C1 segment of cervical spinal cord (tissue), 14 donors: ENCODE measurements at regions not wholly inside any gene's neighbourhood (a gene's known extent, or its start where the extent isn't known, plus 50 kb on each side); places are given as distances from the start of the nearest gene placed in this dataset.

Experiments used
- DNase-seq, 14 donors: peaks; one replicate each; lab custom pipeline; 2025; lab: John Stamatoyannopoulos, UW

DNA sequence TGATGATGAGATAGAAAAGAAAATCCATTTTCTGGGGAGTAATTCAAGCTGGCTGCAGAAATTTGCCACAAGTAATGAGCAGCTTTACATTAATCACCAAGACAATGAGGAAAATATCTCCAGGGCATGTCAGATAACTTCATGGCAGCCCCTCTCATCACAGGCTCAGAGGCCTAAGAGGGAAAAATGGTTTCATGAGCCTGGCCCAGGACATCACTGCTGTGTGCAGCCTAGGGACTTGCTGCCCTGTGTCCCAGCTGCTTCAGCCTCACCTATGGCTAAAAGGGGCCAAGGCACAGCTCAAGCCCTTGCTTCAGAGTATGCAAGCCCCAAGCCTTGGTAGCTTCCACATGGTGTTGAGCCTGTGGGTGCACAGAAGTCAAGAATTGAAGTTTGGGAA lies 161.7 kb downstream of the OPA1 start:
- no peak for DNase-seq

DNA sequence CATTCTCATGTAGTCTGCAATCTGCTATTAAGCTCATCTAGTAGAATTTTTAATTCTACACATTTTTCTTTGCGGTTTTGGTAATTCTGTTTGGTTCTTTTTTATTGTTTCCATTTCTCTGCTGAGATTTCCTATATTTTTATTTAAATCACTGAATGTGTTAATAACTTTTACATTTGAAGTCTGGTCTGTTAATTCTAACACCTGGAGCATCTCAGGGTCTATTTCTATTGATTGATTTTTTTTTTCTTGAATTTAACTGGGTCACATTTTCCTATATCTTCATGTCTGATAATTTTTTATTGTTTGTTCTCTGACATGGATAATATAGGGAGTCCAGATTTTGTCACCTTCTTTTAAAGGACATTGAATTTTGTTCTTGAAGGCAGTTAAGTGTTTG lies 163.5 kb downstream of the OPA1 start:
- DNase-seq: no peak

DNA sequence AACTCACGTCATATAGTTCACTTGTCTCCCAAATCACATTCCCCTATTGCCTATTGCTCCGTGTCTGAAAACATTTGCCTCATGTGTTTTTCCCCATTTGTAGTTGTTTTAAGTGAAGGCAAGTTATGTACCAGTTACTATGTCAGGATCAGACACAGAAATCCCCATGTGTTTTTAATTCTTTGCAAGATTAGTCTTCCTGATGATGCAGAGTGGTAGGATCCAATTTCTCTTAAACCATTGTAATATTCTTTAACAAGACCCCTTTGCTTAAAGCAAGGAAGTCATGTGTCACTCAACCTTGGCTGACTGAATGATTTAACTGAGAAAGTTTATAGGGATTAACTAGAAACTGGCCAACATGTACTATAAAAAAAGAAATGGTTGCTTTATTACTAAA lies 164.4 kb downstream of the OPA1 start:
- DNase-seq: no peak

DNA sequence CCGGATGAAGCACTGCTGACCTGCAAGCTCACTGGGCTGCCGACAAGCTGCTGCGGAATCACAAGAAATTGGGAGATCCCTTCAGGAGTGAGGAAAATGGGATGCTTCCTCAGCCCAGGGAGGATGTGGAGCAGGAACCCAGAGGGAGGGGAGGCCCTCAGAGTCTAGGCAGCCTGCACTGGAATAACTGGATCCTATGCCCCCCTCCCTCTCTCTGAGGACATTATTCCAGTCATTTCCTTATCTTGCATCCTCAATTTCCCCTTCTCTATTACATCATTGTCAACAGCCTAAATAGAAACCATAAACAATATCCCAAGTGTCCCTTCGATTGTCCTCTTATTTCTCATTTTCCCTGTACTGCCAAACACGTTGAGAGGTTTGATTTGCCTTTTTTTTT lies 169.0 kb downstream of the OPA1 start:
- DNase-seq: no peak

DNA sequence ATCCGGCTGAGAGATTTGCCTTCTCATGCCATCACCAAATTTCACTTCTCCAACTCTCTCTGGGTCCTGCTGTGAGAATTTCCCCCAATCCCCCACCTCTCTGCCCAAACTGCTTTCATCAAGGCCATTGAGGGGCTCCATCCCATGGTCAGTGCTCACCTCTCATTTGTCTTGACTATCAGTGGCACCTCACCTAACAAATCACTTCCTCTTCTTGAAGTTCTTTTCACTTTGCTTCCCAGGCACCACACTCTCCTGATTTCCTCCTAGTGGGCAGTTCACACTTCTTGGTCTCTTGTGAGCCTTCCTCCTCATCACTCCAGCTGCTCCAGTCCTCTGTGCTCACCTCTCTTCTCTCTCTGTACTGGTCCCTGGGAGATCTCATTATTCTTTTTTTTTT lies 169.6 kb downstream of the OPA1 start:
- no peak for DNase-seq

DNA sequence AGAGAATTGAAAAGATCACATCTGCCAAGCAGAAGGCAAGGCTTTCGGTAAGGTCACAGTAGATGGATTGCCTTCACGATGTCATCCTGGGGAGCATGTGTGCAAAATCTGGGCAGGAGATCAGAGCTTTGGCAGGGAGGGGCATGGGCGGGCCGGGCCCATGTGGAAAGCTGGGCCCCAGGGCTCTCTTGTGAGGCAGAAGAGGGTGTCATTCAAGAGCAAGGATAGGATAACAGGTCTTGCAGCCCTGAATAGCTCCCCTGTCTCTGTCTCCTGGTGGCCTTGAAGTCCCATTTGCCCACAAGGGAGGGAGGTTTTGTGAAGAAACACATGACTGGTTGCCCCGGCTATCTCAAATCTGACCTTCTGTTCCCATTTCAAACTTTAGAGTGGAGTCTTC lies 172.0 kb downstream of the OPA1 start:
- no peak for DNase-seq

DNA sequence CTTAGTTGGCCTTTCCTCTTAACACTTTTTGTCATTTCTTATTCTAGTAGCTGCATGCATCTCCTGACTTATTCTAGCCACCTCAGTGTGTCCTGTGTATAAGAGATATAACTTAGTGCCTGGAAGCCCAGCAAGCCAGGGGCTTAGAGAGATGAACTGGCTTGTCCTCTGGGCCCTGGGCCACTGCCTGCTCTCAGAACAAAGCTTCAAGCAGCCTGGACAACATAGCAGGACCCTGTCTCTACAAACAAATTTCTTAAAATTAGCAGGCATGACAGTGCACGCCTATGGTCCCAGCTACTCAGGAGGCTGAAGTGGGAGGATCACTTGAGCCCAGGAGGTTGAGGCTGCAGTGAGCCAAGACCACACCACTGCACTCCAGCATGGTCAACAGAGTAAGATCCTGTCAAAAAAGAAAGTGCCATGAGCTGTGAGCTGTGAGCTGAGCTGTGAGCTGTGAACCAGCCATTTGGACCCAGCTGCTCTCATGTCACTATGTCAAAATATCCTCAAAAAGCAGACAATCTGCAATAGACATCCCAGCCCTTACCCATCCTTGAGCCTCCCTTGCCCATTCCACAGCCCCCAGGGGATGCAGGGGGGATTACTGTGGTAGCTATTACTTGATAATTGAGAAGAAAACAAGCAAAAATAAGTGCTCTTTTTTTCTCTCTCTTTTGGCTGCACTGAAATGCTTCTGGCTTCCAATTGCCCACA lies 174.5 kb downstream of the OPA1 start:
- no peak for DNase-seq

DNA sequence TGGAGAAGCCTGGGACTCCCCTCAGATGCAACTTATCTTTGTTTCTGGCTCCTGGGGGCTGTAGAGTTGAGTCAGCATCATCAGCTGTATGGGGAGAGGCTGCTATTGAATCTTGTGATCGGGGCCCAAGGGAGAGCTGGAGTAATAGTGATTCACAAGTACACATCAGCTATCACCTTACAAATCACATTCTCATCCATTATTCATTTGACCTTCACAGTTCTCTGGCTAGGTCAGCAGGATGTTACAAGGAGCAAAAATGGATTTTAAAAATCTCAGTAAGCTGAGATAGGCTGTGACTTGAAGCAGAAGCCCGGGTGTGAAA lies 175.0 kb downstream of the OPA1 start:
- no peak for DNase-seq

DNA sequence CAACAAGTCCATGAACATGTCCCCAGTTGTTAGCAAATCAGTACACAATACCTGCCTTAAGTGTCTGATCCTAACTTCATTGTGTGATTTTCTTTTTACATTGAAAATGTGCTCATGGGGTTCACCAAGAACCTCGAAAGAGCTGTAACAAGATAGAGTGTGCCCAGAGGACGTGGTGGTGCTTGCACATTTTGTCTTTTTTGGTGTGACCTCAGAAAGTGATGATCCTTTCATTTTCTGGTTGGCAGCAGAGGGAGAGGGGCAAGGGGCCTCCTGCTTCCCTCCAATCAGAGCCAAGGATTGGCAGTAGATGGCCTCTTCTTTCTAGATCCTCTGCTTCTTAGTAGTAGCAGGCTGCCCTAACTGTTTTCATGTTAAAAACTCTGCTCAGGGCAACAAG lies 176.4 kb downstream of the OPA1 start:
- DNase-seq: no peak

DNA sequence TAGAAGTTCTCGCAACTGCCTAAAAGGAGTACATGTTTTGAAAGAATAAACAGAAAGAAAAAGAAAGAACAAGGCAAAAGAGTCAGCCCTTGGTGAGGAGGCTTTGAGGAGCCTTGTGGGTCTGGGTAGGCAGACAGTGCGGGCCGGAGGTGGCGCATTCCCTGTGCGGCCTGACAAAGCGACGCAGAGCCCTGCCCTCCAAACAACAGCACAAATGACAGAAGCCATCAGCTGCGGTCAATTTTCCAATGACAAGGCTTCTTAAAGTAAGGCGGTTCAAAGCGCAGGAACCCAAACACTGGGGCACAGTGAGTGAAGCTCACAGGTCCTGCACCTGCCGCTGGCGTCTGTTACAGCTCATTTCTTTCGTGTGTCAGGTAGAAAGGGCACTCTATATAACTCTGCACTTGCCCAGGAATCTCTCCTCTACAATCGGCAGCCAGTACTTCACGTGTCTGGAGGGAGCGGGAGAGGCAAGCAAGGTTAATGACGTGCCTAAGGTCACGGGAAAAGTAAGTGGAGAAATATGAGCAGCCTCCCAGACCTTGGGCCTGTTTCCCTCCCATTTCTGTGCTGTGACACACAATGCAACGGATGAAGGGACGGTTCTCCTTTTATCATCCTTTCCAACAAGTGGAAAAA lies 178.1 kb downstream of the OPA1 start:
- no peak for DNase-seq

DNA sequence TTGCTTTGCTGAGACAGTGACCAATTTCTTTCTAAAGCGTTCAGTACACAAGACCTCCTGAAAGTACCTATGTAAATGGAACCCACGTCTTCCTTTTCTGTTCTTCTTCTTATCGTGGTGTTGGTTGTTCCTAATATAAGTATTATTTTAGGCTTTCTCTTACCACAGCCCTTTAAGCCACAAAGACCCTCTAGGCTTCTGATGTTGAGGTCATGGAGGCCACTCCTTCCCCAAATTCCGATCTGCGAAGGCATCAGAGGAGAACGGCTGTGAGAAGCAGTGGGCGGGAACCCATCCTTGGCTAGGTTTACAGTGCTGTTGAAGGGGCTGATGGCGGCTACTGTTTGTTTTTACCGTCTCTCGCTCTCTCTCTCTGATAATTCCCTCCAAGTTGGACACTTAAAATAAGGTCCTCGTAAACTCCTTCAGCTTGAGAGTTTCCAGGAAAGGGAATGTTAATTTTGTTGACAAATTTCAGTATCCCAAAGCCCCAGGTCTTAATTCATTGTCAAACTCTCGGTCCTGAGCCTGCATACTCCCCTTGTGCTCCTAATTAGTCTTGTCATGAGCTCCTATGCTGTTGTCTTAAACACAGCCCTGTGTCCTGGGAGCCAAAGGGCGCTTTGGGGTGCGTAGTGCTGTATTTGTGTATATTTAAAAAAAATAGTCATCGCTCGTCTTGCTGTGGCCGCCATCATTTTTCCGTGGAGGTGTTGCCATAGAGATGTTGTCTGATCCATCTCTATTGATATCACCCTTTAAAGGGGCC lies 178.8 kb downstream of the OPA1 start:
- DNase-seq: no peak

DNA sequence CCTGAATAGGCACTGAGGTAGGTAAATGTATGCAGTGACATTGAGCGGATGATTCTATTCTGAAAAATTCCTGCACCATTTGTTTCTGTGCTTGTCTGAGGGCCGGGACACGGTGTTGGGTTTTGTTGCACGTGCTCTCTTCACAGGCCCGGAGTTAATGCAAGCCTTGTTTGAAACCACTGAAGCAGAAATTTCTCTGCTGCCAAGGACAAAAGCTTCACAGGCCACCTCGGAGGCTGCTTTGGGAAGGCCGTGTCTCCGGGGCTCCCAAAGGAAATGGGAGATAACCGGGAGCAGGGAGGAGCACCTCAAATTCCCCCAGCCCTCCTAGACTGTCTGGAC lies 179.4 kb downstream of the OPA1 start:
- peak in 1 of 14 donors; percentile 4 for DNase-seq

DNA sequence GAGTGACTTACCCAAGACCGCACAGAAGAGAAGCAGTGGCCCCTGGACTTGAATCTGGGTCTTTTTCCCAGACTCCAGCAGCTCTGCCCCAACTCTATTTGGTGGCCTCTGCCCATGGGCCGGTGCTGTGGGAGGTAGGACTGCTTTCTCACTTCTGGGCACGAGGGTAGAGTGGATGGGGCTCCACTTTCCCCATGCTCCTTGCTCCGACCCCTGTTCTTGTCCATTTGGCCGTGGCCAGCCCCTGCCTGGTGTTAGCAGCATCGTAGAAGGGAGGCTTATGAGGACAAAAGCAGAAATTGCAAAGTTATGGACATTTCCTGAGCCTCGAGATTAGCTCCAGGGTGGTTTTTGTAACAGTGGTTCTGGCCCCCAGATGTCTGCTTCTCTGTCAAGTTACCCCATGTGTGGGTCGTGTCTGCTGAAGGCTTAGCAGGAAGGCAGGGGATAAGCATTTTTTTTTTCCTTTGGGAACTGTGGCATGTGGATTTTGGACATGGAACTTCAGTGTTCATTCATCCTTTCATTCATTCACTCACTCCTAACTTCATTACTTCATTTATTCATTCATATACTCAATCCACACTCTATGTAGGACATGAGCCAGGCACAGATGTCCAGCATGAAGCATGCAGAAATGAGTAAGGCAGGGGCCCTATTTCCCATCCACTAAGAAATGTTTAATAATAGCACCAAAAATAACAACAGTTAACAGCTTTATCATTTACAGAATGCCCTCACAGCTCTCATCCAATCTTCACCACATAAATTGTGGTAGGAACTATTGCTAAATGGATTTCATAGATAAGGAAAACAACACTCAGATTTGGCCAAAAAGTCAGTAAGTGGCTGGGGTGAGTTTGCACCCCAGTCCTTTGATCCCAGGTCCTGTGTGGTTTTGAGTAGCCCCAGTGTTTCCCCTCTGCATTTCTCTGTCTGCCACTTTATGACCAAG lies 180.5 kb downstream of the OPA1 start:
- DNase-seq: no peak

DNA sequence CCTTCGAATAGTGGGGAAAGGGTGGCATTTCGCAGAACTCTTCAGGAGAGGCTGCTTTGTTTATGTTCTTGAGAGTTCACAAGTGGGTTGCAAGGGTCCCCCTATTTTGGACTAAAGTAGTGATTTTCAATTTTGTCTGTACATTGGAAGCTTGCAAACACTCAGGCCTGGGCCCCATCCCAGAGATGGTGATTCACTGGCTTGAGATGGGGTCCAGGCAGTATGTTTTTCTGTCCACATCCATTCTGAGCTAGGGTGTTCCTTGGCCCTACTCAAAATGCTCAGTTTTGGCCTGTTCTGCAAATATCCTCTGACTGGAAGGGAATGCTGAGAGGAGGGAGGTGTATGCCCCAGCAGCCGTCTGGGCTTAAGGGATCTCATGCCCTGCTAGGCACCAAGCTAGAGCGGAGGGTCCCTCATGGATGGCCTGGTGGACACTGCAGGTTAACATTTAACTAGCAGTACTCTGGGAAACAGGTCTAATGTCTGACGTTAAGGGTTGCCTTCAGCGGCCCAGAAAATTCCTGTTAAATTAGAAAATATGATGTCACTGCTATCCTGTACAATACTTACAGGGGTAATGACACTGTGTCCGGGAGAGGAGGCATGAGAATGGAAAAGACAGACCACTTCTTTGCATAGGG lies 181.4 kb downstream of the OPA1 start:
- DNase-seq: no peak

DNA sequence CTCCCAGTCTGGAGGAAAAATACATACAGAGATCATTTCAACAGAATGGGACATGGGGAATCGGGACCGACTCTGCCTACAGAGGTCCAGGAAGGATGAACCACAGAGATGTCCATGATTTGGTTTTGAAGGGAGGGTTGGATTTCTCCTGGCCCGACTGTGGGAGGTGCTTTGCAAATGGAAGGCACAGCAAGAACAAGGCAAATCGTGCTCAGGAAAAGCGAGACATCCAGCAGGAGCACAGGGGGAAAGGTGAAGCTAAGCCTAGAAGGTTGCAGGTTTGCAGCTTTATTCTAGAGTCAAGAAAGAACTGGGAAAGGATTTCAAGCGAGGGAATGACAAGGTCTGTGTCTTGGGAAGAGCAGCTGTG lies 181.9 kb downstream of the OPA1 start:
- no peak for DNase-seq

DNA sequence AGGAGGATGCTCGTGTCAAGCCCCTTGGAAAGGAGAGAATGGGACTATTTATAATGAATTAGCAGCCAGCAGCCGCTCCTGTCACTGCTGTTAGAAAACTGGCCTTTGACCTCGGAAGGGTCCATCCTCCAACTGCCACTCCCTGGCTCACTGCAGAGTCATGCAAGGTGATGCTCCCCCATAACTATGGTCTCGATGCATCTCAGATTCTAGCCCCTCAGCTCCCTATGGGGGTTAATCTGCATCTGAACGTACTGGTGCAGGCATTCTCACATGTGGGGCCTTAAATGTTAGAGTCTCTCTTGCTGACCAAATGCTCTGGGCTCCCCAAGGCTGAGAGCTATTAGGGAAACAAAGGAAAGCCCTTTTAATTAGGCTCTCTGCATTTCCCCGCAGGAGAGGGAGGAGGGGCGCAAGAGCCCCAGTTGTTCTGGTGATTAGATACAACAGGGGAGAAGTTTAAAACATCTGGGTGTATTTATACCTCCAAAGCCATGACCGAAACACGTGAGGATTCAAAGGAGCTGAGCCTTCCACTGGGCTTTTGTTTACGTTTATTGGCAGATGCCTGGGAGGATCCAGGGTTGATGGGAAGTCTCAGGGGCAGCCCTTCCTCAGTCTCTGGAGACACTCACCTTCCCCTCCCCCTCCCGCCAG lies 182.5 kb downstream of the OPA1 start:
- no peak for DNase-seq

DNA sequence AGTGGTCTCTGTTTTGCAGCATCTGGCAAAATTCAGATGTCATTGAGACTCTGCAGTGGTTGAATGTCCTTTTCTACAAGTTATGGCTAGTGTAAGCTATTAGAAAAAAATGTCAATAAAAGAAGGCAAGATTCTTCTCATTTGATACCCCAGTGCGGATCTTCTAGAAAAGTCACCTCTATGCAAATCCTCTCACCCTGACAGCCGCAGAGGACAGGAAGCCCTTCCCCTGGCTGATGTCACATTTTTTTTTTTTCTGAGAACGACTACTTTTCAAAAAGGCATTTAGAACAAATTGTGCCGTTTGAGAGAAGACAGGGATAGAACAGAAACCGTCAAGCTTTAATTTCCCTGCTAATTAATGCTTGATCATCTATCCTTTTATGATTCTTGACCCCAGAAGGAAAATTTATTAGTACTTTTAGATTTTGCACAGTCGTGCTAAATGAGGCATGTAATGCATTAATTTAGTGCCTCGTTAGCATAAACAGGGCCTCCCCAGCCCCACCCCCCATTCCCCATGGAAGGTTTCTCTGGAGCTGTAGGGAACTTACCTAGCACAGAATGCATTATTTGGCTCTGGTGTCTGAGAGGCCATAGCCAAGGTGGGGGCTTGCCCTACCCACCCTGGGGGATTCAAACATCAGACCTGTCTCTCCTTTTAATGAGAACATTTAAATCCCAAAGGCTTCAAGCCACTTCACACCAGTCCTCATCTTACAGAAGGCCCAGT lies 183.8 kb downstream of the OPA1 start:
- DNase-seq: no peak

DNA sequence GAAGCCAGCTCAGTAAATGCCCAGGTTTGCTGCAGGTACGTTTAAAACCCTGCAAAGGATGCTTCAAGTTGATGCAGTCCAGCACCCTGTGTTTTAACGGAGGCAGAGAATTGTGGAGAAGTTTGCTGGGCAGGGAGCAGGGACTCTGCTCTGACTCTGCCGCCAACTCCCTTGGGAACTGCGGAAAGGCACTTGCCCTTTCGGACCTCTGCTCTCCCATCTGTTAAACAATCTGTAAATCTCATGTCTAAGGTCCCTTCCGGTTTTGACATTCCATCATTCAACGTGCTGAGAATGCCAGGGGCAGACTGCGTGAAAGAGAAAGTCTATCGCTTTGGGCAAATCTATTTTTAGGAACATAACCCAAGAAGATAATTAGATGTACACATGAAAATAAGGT lies 184.5 kb downstream of the OPA1 start:
- DNase-seq: no peak

DNA sequence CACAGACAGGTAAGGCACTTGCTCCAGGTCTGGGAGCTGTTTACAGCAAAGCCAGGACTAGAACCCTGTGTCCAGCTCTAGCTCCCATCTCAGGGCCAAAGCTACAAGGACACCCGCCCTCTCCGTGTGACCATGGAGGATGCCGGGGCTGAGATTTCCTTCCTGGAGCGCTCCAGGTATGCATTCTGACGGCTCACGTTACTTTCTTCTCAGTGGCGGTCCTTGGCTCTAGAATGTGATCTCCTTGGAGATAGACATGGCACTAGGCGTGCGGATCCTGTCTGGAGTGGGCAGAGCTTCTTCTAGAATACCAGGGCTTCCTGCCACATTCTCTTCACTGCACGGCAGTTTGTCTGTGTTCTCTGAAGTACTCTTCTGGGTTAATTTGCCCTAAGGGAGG lies 185.7 kb downstream of the OPA1 start:
- DNase-seq: no peak

DNA sequence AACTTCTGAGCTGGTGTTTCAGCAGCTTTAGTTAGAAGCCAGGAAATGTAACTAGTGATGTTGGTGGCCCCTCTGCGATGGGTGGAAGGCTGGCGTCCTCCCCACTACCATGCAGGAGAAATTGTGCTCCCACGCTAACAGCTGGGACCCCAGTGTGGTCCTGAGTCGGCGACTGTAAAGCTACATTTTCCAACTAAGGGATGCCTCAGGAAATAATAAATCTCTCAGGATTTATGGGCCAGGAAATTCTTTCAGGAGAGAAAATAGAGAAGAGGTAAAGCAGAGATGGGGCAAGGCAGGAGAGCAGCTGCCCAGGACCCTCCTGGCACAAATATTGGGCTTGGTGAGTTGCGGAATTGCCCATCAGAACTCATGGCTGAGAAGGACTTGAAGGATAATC lies 186.9 kb downstream of the OPA1 start:
- no peak for DNase-seq
